Activated T-helper 17 cell treated with anti-CD3 and anti-CD28 coated beads, Interleukin-2, amount 50 U/mL, for 72 hours (primary cell): ENCODE measurements at regions not wholly inside any gene's neighbourhood (a gene's known extent, or its start where the extent isn't known, plus 50 kb on each side); places are given as distances from the start of the nearest gene placed in this dataset.

Experiments
- ATAC-seq: fragments of 150-1000 bp; cut with Tn5 transposase; replicated peaks from 2 replicates; pipeline ENCODE4 v1.10.0; 2021; ENCODE audit warnings: mild to moderate bottlenecking, moderate library complexity
- H3K27ac Mint-ChIP-seq: one replicate; pipeline ENCODE4 v1.8.0; 2022; ENCODE audit warnings: mixed read lengths
- H3K27me3 Mint-ChIP-seq: one replicate; pipeline ENCODE4 v1.8.0; 2022; ENCODE audit warnings: mixed read lengths
- H3K36me3 Mint-ChIP-seq: one replicate; pipeline ENCODE4 v1.8.0; 2022; ENCODE audit warnings: low read depth, mild to moderate bottlenecking, mixed read lengths
- H3K4me1 Mint-ChIP-seq: one replicate; pipeline ENCODE4 v1.8.0; 2022; ENCODE audit warnings: mixed read lengths
- H3K4me3 Mint-ChIP-seq: one replicate; pipeline ENCODE4 v1.8.0; 2022; ENCODE audit warnings: mild to moderate bottlenecking, mixed read lengths
- H3K9me3 Mint-ChIP-seq: one replicate; pipeline ENCODE4 v1.8.0; 2022; ENCODE audit warnings: mixed read lengths

- Mint-ChIP-seq H3K9me3 (peaks cover 12% of the 10 kb centered on the region), H3K27me3 (no peaks in the 10 kb centered on the region)
These were observed 393.1 kb upstream of the PIK3C3 start for GRCh38 chr18:41561961-41562360.

GRCh38 chr18:41558715-41559114 lies 396.3 kb upstream of the PIK3C3 start:
- no peak for ATAC-seq
- Mint-ChIP-seq H3K4me1 (no peaks in the 10 kb centered on the region), H3K27ac (no peak overlapping the region), H3K27me3 (no peaks in the 10 kb centered on the region), H3K4me3 (no peak overlapping the region), H3K9me3 (peaks cover 9% of the 10 kb centered on the region), H3K36me3 (no peaks in the 10 kb centered on the region)

More at GRCh38 chr18:41561961-41562360, 393.1 kb upstream of the PIK3C3 start:
- ATAC-seq, result no peak
- no peak overlapping the region for H3K27ac Mint-ChIP-seq
- H3K4me3 Mint-ChIP-seq, result no peak overlapping the region
- H3K4me1 Mint-ChIP-seq, result no peaks in the 10 kb centered on the region
- no peaks in the 10 kb centered on the region for H3K36me3 Mint-ChIP-seq

GRCh38 chr18:41553716-41554115 lies 401.3 kb upstream of the PIK3C3 start:
- Mint-ChIP-seq H3K27ac (no peak overlapping the region), H3K9me3 (peaks cover 4% of the 10 kb centered on the region), H3K36me3 (no peaks in the 10 kb centered on the region), H3K4me3 (no peak overlapping the region), H3K4me1 (no peaks in the 10 kb centered on the region), H3K27me3 (no peaks in the 10 kb centered on the region)
- ATAC-seq, result no peak

- no peaks in the 10 kb centered on the region for H3K36me3 Mint-ChIP-seq
- H3K9me3 Mint-ChIP-seq, result peaks cover 4% of the 10 kb centered on the region
- ATAC-seq, result no peak
- H3K4me1 Mint-ChIP-seq, result no peaks in the 10 kb centered on the region
- no peak overlapping the region for H3K27ac Mint-ChIP-seq
- no peak overlapping the region for H3K4me3 Mint-ChIP-seq
- H3K27me3 Mint-ChIP-seq, result no peaks in the 10 kb centered on the region
These were observed 406.3 kb upstream of the PIK3C3 start for GRCh38 chr18:41548521-41549260.

- H3K36me3 Mint-ChIP-seq, result no peaks in the 10 kb centered on the region
- no peak overlapping the region for H3K27ac Mint-ChIP-seq
- H3K4me3 Mint-ChIP-seq, result no peak overlapping the region
- H3K9me3 Mint-ChIP-seq, result peaks cover 8% of the 10 kb centered on the region
- ATAC-seq, result no peak
- no peaks in the 10 kb centered on the region for H3K4me1 Mint-ChIP-seq
- H3K27me3 Mint-ChIP-seq, result no peaks in the 10 kb centered on the region
These were observed 409.7 kb upstream of the PIK3C3 start for GRCh38 chr18:41545091-41545888.

- no peaks in the 10 kb centered on the region for H3K4me1 Mint-ChIP-seq
- ATAC-seq, result no peak
- H3K4me3 Mint-ChIP-seq, result no peak overlapping the region
- H3K27me3 Mint-ChIP-seq, result no peaks in the 10 kb centered on the region
- H3K27ac Mint-ChIP-seq, result no peak overlapping the region
- peaks cover 12% of the 10 kb centered on the region for H3K9me3 Mint-ChIP-seq
- H3K36me3 Mint-ChIP-seq, result no peaks in the 10 kb centered on the region
These were observed 411.2 kb upstream of the PIK3C3 start for GRCh38 chr18:41543815-41544214.

GRCh38 chr18:41540237-41540871 lies 414.7 kb upstream of the PIK3C3 start:
- no peak overlapping the region for H3K4me3 Mint-ChIP-seq
- H3K27ac Mint-ChIP-seq, result no peak overlapping the region
- H3K36me3 Mint-ChIP-seq, result no peaks in the 10 kb centered on the region
- ATAC-seq, result no peak
- H3K4me1 Mint-ChIP-seq, result no peaks in the 10 kb centered on the region
- H3K9me3 Mint-ChIP-seq, result peaks cover 16% of the 10 kb centered on the region
- H3K27me3 Mint-ChIP-seq, result no peaks in the 10 kb centered on the region

GRCh38 chr18:41538751-41539150 lies 416.3 kb upstream of the PIK3C3 start:
- no peaks in the 10 kb centered on the region for H3K4me1 Mint-ChIP-seq
- H3K9me3 Mint-ChIP-seq, result peaks cover 20% of the 10 kb centered on the region
- H3K27ac Mint-ChIP-seq, result no peak overlapping the region
- H3K36me3 Mint-ChIP-seq, result no peaks in the 10 kb centered on the region
- ATAC-seq, result no peak
- no peaks in the 10 kb centered on the region for H3K27me3 Mint-ChIP-seq
- no peak overlapping the region for H3K4me3 Mint-ChIP-seq

- Mint-ChIP-seq H3K36me3 (no peaks in the 10 kb centered on the region), H3K4me3 (no peak overlapping the region), H3K27me3 (no peaks in the 10 kb centered on the region), H3K9me3 (peaks cover 20% of the 10 kb centered on the region), H3K4me1 (no peaks in the 10 kb centered on the region), H3K27ac (no peak overlapping the region)
- no peak for ATAC-seq
These were observed 417.4 kb upstream of the PIK3C3 start for GRCh38 chr18:41537666-41538065.

GRCh38 chr18:41532344-41533086 lies 422.5 kb upstream of the PIK3C3 start:
- Mint-ChIP-seq H3K4me1 (no peaks in the 10 kb centered on the region), H3K36me3 (no peaks in the 10 kb centered on the region), H3K9me3 (peaks cover 8% of the 10 kb centered on the region), H3K27ac (no peak overlapping the region), H3K27me3 (no peaks in the 10 kb centered on the region), H3K4me3 (no peak overlapping the region)
- no peak for ATAC-seq

GRCh38 chr18:41530970-41531369 lies 424.1 kb upstream of the PIK3C3 start:
- H3K36me3 Mint-ChIP-seq, result no peaks in the 10 kb centered on the region

GRCh38 chr18:41529093-41529492 lies 425.9 kb upstream of the PIK3C3 start:
- Mint-ChIP-seq H3K9me3 (peaks cover 6% of the 10 kb centered on the region), H3K4me1 (no peaks in the 10 kb centered on the region), H3K27ac (no peak overlapping the region), H3K36me3 (no peaks in the 10 kb centered on the region), H3K27me3 (no peaks in the 10 kb centered on the region), H3K4me3 (no peak overlapping the region)
- ATAC-seq, result no peak

More at GRCh38 chr18:41530970-41531369, 424.1 kb upstream of the PIK3C3 start:
- no peak overlapping the region for H3K4me3 Mint-ChIP-seq
- ATAC-seq, result no peak
- H3K9me3 Mint-ChIP-seq, result peaks cover 13% of the 10 kb centered on the region
- no peaks in the 10 kb centered on the region for H3K4me1 Mint-ChIP-seq
- no peak overlapping the region for H3K27ac Mint-ChIP-seq
- no peaks in the 10 kb centered on the region for H3K27me3 Mint-ChIP-seq

- Mint-ChIP-seq H3K27me3 (no peaks in the 10 kb centered on the region), H3K36me3 (no peaks in the 10 kb centered on the region), H3K9me3 (peaks cover 6% of the 10 kb centered on the region), H3K4me1 (no peaks in the 10 kb centered on the region), H3K4me3 (no peak overlapping the region), H3K27ac (no peak overlapping the region)
- no peak for ATAC-seq
These were observed 429.0 kb upstream of the PIK3C3 start for GRCh38 chr18:41526054-41526453.
